ENCODE measurements at regions not wholly inside any gene's neighbourhood (a gene's known extent, or its start where the extent isn't known, plus 50 kb on each side); places are given as distances from the start of the nearest gene placed in this dataset.

DNA sequence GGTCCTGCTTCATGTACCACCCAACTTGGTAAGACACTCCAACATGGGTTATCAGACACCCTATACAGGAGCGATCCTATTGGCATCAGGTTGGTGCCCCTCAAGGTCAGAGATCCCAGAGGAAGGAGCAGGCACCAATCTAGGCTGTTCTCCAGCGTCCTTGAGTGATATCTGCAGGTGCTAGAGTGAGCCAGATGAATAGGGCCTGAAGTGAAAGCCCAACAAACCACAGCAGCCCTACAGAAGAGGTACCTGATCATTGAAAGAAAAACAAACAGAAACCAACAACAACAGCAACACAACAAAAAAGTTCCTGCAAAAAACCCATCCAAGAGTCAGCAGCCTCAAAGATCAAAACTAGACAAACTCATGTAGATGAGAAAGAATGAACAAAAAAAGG, 584.8 kb downstream of the HINT1 start:
- no peak for TF ChIP-seq POLR2AphosphoS5 (IDR thresholded peaks at IDR 0.05; ENCODE audit: borderline replicate concordance, low read depth, low read length)
- no peak for TF ChIP-seq EZH2 (IDR thresholded peaks at IDR 0.05)
